Vagina (tissue), 2 donors: ENCODE measurements at regions not wholly inside any gene's neighbourhood (a gene's known extent, or its start where the extent isn't known, plus 50 kb on each side); places are given as distances from the start of the nearest gene placed in this dataset.

ENCODE experiments used
- POLR2A ChIP-seq, 2 donors: fragments of 450-650 bp; IDR thresholded peaks; one replicate each; pipeline ENCODE4 v1.6.1; 2017; ENCODE audit warnings: antibody characterized with exemption in 2 of 2, mild to moderate bottlenecking in 2 of 2, moderate library complexity in 2 of 2
- POLR2AphosphoS5 ChIP-seq, 2 donors: sonication (generic); formaldehyde crosslinking; IDR thresholded peaks; one replicate each; pipeline ENCODE4 v1.9.0; 2017; ENCODE audit warnings: antibody characterized with exemption in 2 of 2, mild to moderate bottlenecking in 2 of 2, low read depth in 1 of 2; ENCODE audit not compliant: insufficient read depth in 1 of 2
- TF ChIP-seq, protein P1 (sequence below), 3 experiments: fragments of 450-650 bp in 2 of 3; fragments of 200-600 bp in 1 of 3; sonication (generic) in 1 of 3; IDR thresholded peaks; one replicate each; pipeline ENCODE4 v1.5.1; 2017 to 2019; ENCODE audit warnings: antibody characterized with exemption in 3 of 3, mild to moderate bottlenecking in 2 of 3, moderate library complexity in 2 of 3

DNA sequence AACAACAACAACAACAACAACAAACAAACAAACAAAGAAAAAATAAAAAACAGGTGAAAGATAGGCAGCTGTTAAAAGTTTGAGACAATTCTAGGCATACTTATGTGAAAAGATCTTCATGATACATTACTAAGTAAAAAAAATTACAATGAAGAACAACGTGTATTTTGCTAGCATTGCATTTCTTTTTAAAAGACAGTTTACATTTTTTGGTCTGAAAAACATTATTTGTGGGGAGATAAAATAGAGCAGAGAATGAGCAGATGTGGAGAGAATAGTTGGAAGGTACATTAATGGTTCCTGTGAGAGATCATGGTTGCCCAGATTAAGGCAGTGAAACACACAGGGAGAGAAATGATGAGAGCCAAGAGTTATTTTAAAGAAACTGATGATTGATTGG is 210.2 kb upstream of the MKLN1 start:
- TF ChIP-seq, protein P1, sequence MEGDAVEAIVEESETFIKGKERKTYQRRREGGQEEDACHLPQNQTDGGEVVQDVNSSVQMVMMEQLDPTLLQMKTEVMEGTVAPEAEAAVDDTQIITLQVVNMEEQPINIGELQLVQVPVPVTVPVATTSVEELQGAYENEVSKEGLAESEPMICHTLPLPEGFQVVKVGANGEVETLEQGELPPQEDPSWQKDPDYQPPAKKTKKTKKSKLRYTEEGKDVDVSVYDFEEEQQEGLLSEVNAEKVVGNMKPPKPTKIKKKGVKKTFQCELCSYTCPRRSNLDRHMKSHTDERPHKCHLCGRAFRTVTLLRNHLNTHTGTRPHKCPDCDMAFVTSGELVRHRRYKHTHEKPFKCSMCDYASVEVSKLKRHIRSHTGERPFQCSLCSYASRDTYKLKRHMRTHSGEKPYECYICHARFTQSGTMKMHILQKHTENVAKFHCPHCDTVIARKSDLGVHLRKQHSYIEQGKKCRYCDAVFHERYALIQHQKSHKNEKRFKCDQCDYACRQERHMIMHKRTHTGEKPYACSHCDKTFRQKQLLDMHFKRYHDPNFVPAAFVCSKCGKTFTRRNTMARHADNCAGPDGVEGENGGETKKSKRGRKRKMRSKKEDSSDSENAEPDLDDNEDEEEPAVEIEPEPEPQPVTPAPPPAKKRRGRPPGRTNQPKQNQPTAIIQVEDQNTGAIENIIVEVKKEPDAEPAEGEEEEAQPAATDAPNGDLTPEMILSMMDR (IDR thresholded peaks at IDR 0.05), result no peak
- TF ChIP-seq POLR2AphosphoS5 (IDR thresholded peaks at IDR 0.05; ENCODE audit: insufficient read depth in 1 of 2, low read depth in 1 of 2) (no peak), POLR2A (IDR thresholded peaks at IDR 0.05) (no peak)
